ENCODE measurements at regions not wholly inside any gene's neighbourhood (a gene's known extent, or its start where the extent isn't known, plus 50 kb on each side); places are given as distances from the start of the nearest gene placed in this dataset.

GRCh38 chr4:123640271-123640670, 243.7 kb downstream of the SPRY1 start:
- no peaks in the 10 kb centered on the region for H3K79me2 ChIP-seq (ENCODE audit: control insufficient read depth, insufficient read depth, low read length)
- H3K4me3 Mint-ChIP-seq = no peak overlapping the region
- no peaks in the 10 kb centered on the region for H4K20me1 ChIP-seq (ENCODE audit: control insufficient read depth, insufficient read depth, low read length, poor library complexity, severe bottlenecking)
- ATAC-seq (ENCODE audit: low read depth) = no peak
- no peak overlapping the region for H2AFZ ChIP-seq (ENCODE audit: insufficient read depth, low read depth, low read length, poor library complexity, severe bottlenecking)
- no peaks in the 10 kb centered on the region for H3K36me3 ChIP-seq (replicated peaks in 1 of 2; ENCODE audit: control extremely low read depth in 1 of 2, control insufficient read depth in 1 of 2, extremely low read depth in 1 of 2, insufficient read depth in 2 of 2, low read length in 1 of 2)
- H3K4me1 ChIP-seq (ENCODE audit: control insufficient read depth in 2 of 2, insufficient read depth in 2 of 2, low read length in 2 of 2) = no peaks in the 10 kb centered on the region
- H3K9me3 ChIP-seq (ENCODE audit: control extremely low read depth in 1 of 3, control insufficient read depth in 2 of 3, insufficient read depth in 1 of 3, low read length in 2 of 3) = no peaks in the 10 kb centered on the region
- ChIA-PET POLR2A (no interaction called here), CTCF (no interaction called here)
- DNase-seq = no peak
- H3K9me3 Mint-ChIP-seq (ENCODE audit: insufficient read depth) = peaks cover 2% of the 10 kb centered on the region
- H3K27ac ChIP-seq (ENCODE audit: low read length in 2 of 2) = no peak overlapping the region
- no peak overlapping the region for H3K4me2 ChIP-seq (replicated peaks; ENCODE audit: low read depth, low read length, poor library complexity, severe bottlenecking)
- intact Hi-C loops (cut with micrococcal nuclease) = no loop called here
- no peak overlapping the region for H3K9ac ChIP-seq (ENCODE audit: low read length)
- no peak overlapping the region for H3K27ac Mint-ChIP-seq
- H3K27me3 ChIP-seq (replicated peaks in 1 of 4; ENCODE audit: control extremely low read depth in 1 of 4, control insufficient read depth in 3 of 4, insufficient read depth in 4 of 4, low read length in 3 of 4) = no peaks in the 10 kb centered on the region
- peaks cover 4% of the 10 kb centered on the region for H3K27me3 Mint-ChIP-seq
- H3K4me1 Mint-ChIP-seq = no peaks in the 10 kb centered on the region
- no peak for TF ChIP-seq CTCF (IDR thresholded peaks at IDR 0.05)
- no peak for TF ChIP-seq EZH2 (IDR thresholded peaks at IDR 0.05; ENCODE audit: borderline replicate concordance, insufficient read depth, low read depth, low read length, poor library complexity, severe bottlenecking)
- no peak overlapping the region for H3K4me3 ChIP-seq (ENCODE audit: control extremely low read depth in 1 of 5, extremely low read depth in 1 of 5, insufficient read depth in 1 of 5, low read depth in 2 of 5, low read length in 4 of 5)

- ChIA-PET CTCF (no interaction called here), POLR2A (no interaction called here)
- ATAC-seq (ENCODE audit: low read depth) = no peak
- Mint-ChIP-seq H3K9me3 (ENCODE audit: insufficient read depth) (peaks cover 2% of the 10 kb centered on the region), H3K27ac (no peak overlapping the region), H3K4me3 (no peak overlapping the region), H3K4me1 (no peaks in the 10 kb centered on the region), H3K27me3 (peaks cover 4% of the 10 kb centered on the region)
- Histone ChIP-seq H3K36me3 (replicated peaks in 1 of 2; ENCODE audit: control extremely low read depth in 1 of 2, control insufficient read depth in 1 of 2, extremely low read depth in 1 of 2, insufficient read depth in 2 of 2, low read length in 1 of 2) (no peaks in the 10 kb centered on the region), H3K27ac (ENCODE audit: low read length in 2 of 2) (no peak overlapping the region), H3K9ac (ENCODE audit: low read length) (no peak overlapping the region), H3K4me1 (ENCODE audit: control insufficient read depth in 2 of 2, insufficient read depth in 2 of 2, low read length in 2 of 2) (no peaks in the 10 kb centered on the region), H2AFZ (ENCODE audit: insufficient read depth, low read depth, low read length, poor library complexity, severe bottlenecking) (no peak overlapping the region), H3K4me3 (ENCODE audit: control extremely low read depth in 1 of 5, extremely low read depth in 1 of 5, insufficient read depth in 1 of 5, low read depth in 2 of 5, low read length in 4 of 5) (no peak overlapping the region), H3K4me2 (replicated peaks; ENCODE audit: low read depth, low read length, poor library complexity, severe bottlenecking) (no peak overlapping the region), H3K79me2 (ENCODE audit: control insufficient read depth, insufficient read depth, low read length) (no peaks in the 10 kb centered on the region), H3K27me3 (replicated peaks in 1 of 4; ENCODE audit: control extremely low read depth in 1 of 4, control insufficient read depth in 3 of 4, insufficient read depth in 4 of 4, low read length in 3 of 4) (no peaks in the 10 kb centered on the region), H4K20me1 (ENCODE audit: control insufficient read depth, insufficient read depth, low read length, poor library complexity, severe bottlenecking) (no peaks in the 10 kb centered on the region), H3K9me3 (ENCODE audit: control extremely low read depth in 1 of 3, control insufficient read depth in 2 of 3, insufficient read depth in 1 of 3, low read length in 2 of 3) (no peaks in the 10 kb centered on the region)
- no peak for DNase-seq
- 89% methylated on average over 2 of the region's 2 CpGs for WGBS (ENCODE audit: insufficient coverage)
- TF ChIP-seq CTCF (IDR thresholded peaks at IDR 0.05) = no peak
- TF ChIP-seq EZH2 (IDR thresholded peaks at IDR 0.05; ENCODE audit: borderline replicate concordance, insufficient read depth, low read depth, low read length, poor library complexity, severe bottlenecking) = no peak
- intact Hi-C loops (cut with micrococcal nuclease) = no loop called here
Observed at GRCh38 chr4:123640824-123641223, 244.2 kb downstream of the SPRY1 start.

Measured in B cell (primary cell).